Inflammatory macrophage treated with lipopolysaccharide for 1 hour (primary cell): ENCODE measurements at regions not wholly inside any gene's neighbourhood (a gene's known extent, or its start where the extent isn't known, plus 50 kb on each side); places are given as distances from the start of the nearest gene placed in this dataset.

Experiments
- DNase-seq, 2 donors: peaks; one replicate each; pipeline ENCODE4 v3.0.0-alpha.2; 2020 to 2022

DNA sequence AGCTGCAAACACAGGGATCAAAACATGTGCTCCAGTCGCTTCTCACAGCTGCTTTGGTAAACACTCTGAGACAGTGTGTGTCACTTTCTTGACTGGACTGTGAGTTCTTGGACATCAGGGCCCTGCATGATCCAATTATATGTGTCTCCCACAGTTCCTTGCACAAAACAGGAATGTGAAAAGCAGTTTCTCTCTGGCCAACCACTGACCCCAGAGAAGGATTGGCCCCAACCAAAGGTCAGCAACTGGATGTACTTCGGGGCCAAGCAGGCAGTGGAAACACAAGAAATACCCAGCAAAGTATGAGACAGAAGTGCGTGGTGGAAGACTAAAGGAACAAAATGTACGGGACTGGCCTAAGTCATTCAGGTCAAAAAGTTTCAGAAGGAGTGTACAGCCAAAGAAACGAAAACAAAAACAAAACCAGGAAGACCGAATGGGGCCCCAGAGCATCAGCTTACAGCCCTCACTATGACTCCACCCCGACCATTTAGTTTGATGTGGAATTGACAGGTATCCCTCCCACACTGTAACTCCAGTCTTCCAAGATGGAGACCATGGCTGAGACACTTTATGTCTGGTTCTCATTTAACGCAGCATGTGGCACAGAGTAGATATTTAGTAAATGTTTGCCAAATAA, 76.7 kb upstream of the LPP start:
- DNase-seq: no peak

DNA sequence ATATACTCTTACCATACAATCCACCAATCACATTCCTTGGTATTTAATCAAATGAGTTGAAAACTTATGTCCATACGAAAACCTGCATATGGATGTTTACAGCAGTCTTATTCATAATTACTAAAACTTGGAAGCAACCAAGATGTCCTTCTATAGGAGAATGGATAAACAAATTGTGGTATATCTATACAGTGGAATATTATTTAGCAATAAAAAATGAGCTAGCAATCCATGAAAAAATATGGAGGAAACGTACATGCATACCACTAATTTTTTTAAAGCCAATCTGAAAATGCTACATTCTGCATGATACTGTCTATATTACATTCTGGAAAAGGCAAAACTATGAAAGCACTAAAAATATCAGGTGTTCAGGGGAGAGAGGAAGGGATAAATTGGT, 73.9 kb upstream of the LPP start:
- no peak for DNase-seq

DNA sequence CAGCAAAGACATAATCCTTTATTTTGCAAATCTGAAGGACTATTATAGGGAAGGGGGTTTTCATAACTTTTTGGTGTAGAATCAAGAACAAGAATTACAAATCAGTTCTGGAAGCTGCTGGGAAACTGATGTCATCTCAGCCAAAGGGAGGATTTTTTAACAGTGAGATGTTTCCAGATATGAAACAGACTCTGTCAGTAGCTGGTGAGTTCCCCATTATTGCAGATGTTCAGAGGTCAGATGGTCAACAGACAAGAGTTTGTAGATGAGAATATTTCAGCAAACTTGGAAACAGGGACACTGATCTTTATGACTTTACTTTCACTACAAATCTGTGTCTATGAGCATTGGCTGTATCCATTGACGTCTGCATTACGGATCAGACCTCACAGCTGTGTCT, 71.9 kb upstream of the LPP start:
- DNase-seq: peak; percentile 40 to 62

DNA sequence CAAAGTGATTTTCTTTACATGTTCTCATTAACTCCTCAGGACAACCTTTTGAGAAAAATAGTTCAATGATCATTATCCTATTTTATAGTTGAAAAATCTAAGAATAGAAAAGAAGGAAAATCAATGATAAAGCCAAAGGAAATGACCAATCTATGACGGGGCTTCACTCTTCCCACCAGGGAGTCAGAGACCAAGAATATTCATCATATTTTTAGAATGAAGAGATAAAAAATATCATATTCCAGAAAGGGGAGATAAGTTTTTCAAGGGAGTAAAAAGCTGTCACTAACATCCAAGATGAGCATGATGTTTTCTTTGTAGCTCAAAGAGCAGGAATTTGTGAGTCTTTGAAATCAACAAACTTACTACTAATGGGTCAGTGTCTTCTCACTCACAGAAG, 71.5 kb upstream of the LPP start:
- no peak for DNase-seq

DNA sequence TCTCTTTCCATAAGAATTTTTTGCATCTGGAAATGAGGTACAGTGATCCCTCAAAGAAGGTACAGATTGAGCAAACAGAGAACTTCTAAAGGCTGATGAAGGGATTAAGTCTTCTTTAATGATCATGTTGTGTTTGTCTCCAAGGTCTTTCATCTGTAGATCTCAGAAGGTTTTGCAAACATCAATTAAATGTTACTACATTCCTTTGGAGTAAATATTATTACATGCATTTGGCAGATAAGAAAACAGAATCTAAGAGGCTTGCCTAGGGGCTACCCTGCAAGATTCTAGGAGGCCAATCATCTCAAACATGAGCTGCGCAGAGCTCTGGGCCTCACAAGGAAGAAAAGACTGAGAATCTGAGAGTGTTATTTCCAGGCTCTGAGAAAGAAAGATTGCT, 70.9 kb upstream of the LPP start:
- DNase-seq: no peak

DNA sequence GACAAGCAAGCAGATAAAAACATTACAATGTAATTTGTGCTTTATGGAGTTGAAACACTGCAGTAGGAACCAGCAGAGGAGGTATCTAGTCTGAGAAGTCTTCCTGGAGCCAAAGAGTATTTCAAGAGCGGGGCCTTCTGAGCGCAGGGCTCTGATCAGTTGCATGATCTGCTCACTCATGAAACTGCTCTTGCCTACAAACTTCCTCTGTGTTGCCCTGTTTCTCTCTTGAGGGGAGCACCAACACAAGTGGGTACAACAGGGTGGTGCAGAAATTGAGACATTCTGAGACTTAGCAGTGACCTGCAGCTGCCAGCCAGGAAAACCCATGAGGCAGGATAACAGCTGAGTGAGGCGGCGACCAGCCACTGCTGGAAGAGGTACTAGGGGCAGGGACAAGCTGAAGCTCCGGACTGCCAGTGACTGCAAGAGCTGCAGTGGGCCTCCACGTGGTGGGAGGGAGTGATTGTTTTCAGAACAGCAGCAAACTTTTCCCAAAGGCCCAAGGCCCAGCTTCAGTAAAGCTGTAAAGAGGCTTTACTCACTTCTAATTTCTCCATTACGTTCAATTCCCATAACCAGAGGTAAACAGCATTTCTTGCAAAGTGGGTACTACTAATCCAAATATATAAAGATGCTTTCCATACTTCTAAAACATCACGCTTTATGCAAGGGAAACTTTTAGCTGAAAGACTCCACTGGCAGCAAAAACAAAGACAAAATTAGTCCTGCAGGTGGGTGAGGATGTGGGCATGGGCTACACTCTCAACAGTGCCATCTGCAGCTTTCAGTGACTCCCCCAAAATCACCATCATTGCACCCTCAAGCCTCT, 69.0 kb upstream of the LPP start:
- DNase-seq: no peak

DNA sequence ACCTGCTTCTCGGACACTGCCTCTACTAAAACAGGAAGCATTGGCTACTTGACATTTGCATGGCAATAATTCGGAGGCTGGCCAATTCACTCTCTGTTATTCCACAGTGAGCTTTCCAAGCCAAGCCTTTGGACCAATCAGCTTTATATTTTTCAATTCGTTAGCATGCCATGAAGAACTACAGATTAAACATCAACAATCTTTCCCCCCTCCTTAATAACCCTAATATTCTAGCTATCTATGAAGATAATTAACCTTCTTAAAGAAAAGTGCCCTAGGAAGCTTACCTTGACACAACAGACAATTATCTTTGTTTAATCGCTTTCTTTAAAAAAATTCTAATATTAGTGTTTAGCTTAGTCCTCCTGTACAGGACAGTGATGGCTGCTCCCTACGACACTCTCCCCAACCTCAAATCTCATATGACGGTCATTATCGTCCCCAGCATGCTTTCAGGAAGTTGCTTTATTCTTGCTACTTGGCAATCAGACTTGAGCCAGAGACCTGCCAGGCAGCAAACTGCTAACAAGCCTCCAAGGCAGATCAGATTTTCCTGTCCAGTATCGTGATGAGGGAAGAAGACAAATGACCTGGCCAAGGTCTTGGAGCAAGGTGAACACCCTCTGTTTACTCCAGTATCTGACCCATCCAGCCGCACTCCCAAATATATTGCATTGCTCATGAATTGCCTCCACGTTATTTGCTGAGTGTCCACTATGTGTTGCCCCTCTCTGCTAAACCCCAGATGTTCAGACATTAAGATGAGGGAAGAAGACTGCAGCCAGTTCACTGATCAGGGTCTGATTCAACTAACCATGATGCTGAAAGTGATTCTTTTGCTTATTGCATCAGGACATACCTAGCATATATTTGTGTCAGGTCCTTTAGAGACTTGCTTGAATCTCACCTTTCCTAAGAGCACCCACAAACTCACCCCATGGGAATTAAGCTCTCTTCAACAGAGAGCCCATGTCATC, 68.1 kb upstream of the LPP start:
- DNase-seq: no peak

DNA sequence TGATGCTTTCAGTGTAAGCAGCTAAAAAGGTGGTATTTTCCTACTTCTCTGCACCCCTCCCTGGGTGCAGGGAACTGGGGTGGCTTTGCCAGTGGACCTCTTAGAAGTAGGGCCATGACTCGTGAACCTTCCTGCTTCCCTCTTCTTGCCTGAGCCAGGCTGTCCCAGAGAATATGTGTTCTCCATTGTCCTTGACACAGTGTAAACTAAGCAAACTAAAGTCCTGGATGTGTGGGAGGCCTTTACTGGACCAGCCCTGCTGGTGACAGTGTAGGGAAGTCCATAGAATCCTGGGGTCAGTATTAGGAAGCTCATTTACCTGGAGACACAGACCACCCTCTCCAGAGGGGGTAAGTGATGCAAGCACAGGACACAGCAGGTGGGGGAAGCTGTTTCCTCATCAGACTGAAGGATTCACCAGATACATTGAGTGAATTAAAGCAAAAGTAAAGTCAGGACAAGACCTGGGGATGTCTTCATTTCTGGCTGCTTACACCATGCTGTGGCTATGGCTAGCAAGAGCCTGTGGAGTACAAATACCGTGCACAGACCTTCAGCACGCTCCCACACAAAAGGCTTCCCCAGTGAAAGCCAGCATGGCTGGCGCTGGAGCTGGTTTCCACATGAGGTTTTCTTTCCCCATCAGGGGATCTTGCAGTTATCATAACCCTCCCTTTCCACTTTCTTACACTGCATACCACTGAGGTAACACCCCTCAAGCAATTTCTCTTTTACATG, 64.8 kb upstream of the LPP start:
- no peak for DNase-seq

DNA sequence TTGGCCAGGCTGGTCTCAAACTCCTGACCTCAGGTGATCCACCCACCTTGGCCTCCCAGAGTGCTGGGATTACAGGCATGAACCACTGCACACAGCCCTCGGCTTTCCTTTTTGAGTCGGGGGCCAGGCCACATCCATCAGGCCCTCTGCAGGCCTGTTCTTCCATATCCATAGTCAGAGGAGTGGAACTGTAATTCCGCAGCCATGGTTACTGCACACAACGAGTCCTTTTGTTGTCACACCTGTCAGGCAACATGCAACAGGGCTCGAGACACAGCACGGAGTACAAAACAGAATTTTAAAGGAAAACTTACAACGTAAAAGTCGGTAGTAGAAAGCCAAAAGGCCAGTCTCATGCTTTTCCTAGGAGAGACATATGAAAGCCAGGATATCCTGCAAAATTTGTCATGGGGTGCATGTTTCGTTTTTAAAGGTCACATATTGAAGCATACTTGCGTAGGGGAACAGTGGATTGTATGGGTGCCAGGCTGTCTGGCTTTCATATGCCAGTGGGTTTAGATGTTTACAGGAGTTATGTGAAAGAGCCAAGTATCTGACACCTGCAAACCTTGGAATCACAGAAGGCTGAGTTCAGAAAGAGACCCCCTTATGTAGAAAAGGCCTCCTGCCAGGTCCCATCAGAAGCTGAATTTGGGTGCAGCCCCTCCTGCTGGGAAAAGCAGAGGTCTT, 63.2 kb upstream of the LPP start:
- DNase-seq: no peak

DNA sequence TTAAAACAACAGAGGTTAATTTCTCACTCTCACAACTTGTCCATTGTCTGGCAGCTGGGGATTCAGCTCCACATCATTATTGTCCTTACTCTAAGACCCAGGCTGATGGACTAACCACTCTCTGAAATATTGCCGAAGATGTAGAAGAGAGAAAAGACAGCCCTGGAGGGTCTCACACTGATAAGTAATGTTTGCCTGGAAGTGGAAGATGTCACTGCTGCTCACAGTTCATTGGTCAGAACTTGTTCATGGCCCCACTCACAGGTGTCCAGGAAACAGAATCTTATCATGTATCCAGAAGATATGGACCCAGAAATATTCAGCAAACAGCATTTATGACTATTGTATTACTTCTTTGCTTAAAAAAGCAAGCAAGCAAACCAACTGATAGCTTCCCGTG, 62.2 kb upstream of the LPP start:
- no peak for DNase-seq

DNA sequence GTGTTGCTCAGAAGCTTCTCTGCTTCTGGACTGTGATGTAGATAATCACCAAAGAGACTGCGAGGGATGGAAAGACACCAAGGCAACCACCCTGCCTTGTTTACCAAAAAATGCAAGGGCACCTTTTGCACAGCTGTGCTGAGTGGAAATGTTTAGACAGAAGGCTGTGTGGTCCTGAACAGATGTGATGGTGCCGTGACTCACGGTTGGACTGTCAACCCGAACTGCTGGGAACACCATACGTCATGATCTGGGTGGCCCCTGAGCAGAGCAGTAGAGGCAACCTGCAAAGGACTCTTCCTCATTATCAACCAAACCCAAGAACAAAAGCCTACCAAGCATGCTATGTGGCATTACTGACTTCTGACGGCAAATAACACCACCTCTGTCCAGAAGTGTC, 61.3 kb upstream of the LPP start:
- no peak for DNase-seq

DNA sequence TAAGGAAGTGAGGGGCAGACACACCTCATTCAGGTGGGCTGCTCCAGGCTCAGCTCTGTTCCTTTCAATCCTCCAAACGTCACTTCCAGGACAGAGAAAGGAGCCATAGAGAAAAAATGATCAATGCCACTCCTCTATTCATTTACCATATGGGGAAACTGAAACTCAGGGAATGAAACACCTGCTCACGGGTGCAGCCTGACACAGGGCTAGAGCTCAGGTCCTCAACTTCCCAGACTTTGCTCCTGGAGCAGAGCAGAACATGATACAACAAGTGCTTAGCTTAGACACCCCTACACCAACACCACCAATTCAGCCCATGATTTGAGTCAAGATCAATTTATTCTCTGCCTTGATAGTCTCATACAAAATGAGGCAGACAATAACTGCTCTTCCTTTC, 58.5 kb upstream of the LPP start:
- no peak for DNase-seq

DNA sequence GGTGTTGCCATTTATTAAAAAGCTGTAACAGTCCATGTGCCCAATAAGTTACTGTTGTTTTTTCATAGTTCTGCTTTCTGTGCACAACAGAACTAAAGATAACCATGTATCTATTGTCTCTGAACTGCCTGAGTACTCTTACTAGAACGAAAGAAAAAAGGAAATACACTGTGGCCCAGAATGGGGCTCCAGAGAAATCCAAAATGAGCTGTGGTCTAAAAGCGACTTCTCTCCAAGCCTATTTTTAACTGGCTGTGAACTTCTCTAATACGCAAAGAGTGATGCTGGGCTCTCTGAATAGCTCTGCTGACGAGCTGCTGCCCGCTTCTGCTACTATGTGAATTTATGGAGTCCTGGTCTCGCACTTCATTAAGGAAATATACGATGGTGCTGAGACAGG, 56.2 kb upstream of the LPP start:
- peak; percentile 23 to 26 for DNase-seq

DNA sequence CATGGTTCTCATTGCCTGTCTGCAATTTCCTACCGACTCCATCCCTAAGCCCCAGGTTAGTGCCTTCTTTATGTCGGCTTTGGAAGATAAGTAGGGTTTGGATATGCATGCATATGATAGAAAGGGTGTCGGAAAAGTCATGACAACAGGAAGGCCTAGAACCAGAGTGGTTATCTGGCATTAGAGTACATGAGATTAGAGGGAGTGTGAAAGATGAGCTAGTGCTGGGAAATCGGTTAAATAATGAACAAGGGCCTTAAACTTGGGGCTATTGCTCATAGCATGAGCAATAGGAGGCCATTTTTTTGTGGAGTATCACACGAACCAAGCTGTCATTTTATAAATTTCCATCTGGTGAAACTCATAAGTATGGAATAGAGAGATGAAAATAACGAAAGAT, 54.0 kb upstream of the LPP start:
- DNase-seq: no peak

DNA sequence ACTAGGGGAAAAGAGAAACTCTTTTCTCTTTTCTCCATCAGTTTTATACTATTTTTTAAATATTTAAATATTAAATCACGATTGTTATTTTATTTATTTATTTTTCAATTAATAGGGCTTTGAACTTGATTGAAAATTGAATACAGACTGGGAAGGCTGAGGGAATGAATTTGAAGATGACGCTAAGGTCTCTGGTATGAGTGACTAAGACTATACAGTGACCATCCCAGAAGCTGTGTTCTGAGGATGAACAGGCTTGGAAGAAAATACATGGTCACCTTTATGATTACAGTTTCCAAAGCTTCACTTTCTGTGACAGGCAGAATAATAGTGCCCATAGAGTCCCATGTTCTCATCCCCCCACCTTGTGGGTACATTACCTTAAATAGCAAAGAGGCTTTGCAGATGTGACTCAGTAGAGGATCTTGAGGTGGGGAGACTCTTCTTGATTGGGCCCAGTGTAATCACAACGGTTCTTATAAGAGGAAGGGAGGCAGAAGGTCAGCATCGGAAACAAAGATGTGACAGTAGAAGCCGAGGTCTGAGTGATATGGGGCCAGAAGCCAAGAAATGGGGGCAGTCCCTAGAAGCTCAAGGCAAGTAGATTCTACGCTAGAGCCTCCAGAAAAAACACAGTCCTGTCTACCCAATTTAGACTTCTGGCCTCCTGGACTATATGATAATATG, 51.0 kb upstream of the LPP start:
- DNase-seq: no peak

DNA sequence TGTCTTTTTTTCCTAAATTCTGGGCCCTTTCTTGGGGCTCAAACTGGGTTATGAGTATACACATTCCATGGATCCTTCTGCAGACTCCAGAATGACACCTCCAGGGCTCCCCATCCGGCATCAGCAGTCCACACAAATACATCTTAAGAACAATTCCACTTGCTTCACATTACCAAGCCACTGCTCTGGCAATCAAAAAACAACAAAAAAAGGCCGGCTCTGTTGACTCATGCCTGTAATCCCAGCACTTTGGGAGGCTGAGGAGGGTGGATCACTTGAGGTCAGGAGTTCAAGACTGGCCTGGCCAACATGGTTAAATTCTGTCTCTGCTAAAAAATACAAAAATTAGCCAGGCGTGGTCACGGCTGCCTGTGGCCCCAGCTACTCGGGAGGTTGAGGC, 49.9 kb upstream of the LPP start:
- no peak for DNase-seq
